ENCODE measurements at regions not wholly inside any gene's neighbourhood (a gene's known extent, or its start where the extent isn't known, plus 50 kb on each side); places are given as distances from the start of the nearest gene placed in this dataset.

GRCh38 chr7:41880107-41880506 lies 177.2 kb upstream of the INHBA start:
- no peak overlapping the region for H3K9ac ChIP-seq (ENCODE audit: extremely low read depth, low read length, poor library complexity, severe bottlenecking)
- no peak overlapping the region for H3K27ac ChIP-seq (ENCODE audit: low read depth, low read length)
- H3K4me3 Mint-ChIP-seq: no peak overlapping the region
- TF ChIP-seq CTCF (conservative IDR thresholded peaks at IDR 0.05): no peak
- H3K36me3 ChIP-seq (ENCODE audit: control insufficient read depth, insufficient read depth, low read length): no peaks in the 10 kb centered on the region
- H3K4me3 ChIP-seq (ENCODE audit: low read length): no peak overlapping the region
- DNase-seq: no peak
- no peaks in the 10 kb centered on the region for H3K27me3 ChIP-seq (ENCODE audit: control insufficient read depth, insufficient read depth, low read length, poor library complexity, severe bottlenecking)
- H3K27me3 Mint-ChIP-seq (ENCODE audit: insufficient read depth): no peaks in the 10 kb centered on the region
- H3K9me3 ChIP-seq (ENCODE audit: control insufficient read depth, low read length): no peaks in the 10 kb centered on the region
- WGBS, 2 experiments (ENCODE audit: insufficient coverage in 1 of 2, insufficient read length in 1 of 2): 74 to 90% methylated on average over 3 of the region's 3 CpGs
- no peak overlapping the region for H3K27ac Mint-ChIP-seq
- no peaks in the 10 kb centered on the region for H3K9me3 Mint-ChIP-seq
- H3K4me1 Mint-ChIP-seq: no peaks in the 10 kb centered on the region
- H3K36me3 Mint-ChIP-seq (ENCODE audit: low read depth): no peaks in the 10 kb centered on the region
- H3K4me1 ChIP-seq (ENCODE audit: control insufficient read depth, insufficient read depth, low read length): no peaks in the 10 kb centered on the region

- Histone ChIP-seq H3K4me1 (ENCODE audit: control insufficient read depth, insufficient read depth, low read length) (no peaks in the 10 kb centered on the region), H3K36me3 (ENCODE audit: control insufficient read depth, insufficient read depth, low read length) (no peaks in the 10 kb centered on the region), H3K9me3 (ENCODE audit: control insufficient read depth, low read length) (no peaks in the 10 kb centered on the region), H3K9ac (ENCODE audit: extremely low read depth, low read length, poor library complexity, severe bottlenecking) (no peak overlapping the region), H3K27me3 (ENCODE audit: control insufficient read depth, insufficient read depth, low read length, poor library complexity, severe bottlenecking) (no peaks in the 10 kb centered on the region), H3K27ac (ENCODE audit: low read depth, low read length) (no peak overlapping the region), H3K4me3 (ENCODE audit: low read length) (no peak overlapping the region)
- DNase-seq: no peak
- H3K4me3 Mint-ChIP-seq: no peak overlapping the region
- WGBS, 2 experiments (ENCODE audit: insufficient coverage in 1 of 2, insufficient read length in 1 of 2): 86% methylated on average over 3 of the region's 5 CpGs; no CpG with 5 or more reads in 1 of the 2 experiments
- TF ChIP-seq CTCF (conservative IDR thresholded peaks at IDR 0.05): no peak
- no peaks in the 10 kb centered on the region for H3K4me1 Mint-ChIP-seq
- H3K27me3 Mint-ChIP-seq (ENCODE audit: insufficient read depth): peaks cover 3% of the 10 kb centered on the region
- no peaks in the 10 kb centered on the region for H3K9me3 Mint-ChIP-seq
- no peak overlapping the region for H3K27ac Mint-ChIP-seq
- H3K36me3 Mint-ChIP-seq (ENCODE audit: low read depth): no peaks in the 10 kb centered on the region
These were observed 176.5 kb upstream of the INHBA start for GRCh38 chr7:41879403-41879802.

GRCh38 chr7:41878309-41879295 lies 175.7 kb upstream of the INHBA start:
- H3K36me3 ChIP-seq (ENCODE audit: control insufficient read depth, insufficient read depth, low read length): no peaks in the 10 kb centered on the region
- no peak overlapping the region for H3K27ac Mint-ChIP-seq
- H3K9me3 Mint-ChIP-seq: no peaks in the 10 kb centered on the region
- no peaks in the 10 kb centered on the region for H3K27me3 ChIP-seq (ENCODE audit: control insufficient read depth, insufficient read depth, low read length, poor library complexity, severe bottlenecking)
- no peaks in the 10 kb centered on the region for H3K4me1 Mint-ChIP-seq
- H3K27ac ChIP-seq (ENCODE audit: low read depth, low read length): no peak overlapping the region
- no peak overlapping the region for H3K4me3 ChIP-seq (ENCODE audit: low read length)
- no peak overlapping the region for H3K9ac ChIP-seq (ENCODE audit: extremely low read depth, low read length, poor library complexity, severe bottlenecking)
- H3K9me3 ChIP-seq (ENCODE audit: control insufficient read depth, low read length): no peaks in the 10 kb centered on the region
- TF ChIP-seq CTCF (conservative IDR thresholded peaks at IDR 0.05): no peak
- no peak for DNase-seq
- no peaks in the 10 kb centered on the region for H3K4me1 ChIP-seq (ENCODE audit: control insufficient read depth, insufficient read depth, low read length)
- H3K36me3 Mint-ChIP-seq (ENCODE audit: low read depth): no peaks in the 10 kb centered on the region
- H3K27me3 Mint-ChIP-seq (ENCODE audit: insufficient read depth): peaks cover 3% of the 10 kb centered on the region
- WGBS, 2 experiments (ENCODE audit: insufficient coverage in 1 of 2, insufficient read length in 1 of 2): 81 to 87% methylated on average over 3 to 7 of the region's 7 CpGs
- no peak overlapping the region for H3K4me3 Mint-ChIP-seq

Data from endodermal cell (in vitro differentiated cells).